ENCODE measurements at regions not wholly inside any gene's neighbourhood (a gene's known extent, or its start where the extent isn't known, plus 50 kb on each side); places are given as distances from the start of the nearest gene placed in this dataset.

GRCh38 chr2:138122891-138123290 is 158.6 kb downstream of the HNMT start:
- TF ChIP-seq, protein P1, sequence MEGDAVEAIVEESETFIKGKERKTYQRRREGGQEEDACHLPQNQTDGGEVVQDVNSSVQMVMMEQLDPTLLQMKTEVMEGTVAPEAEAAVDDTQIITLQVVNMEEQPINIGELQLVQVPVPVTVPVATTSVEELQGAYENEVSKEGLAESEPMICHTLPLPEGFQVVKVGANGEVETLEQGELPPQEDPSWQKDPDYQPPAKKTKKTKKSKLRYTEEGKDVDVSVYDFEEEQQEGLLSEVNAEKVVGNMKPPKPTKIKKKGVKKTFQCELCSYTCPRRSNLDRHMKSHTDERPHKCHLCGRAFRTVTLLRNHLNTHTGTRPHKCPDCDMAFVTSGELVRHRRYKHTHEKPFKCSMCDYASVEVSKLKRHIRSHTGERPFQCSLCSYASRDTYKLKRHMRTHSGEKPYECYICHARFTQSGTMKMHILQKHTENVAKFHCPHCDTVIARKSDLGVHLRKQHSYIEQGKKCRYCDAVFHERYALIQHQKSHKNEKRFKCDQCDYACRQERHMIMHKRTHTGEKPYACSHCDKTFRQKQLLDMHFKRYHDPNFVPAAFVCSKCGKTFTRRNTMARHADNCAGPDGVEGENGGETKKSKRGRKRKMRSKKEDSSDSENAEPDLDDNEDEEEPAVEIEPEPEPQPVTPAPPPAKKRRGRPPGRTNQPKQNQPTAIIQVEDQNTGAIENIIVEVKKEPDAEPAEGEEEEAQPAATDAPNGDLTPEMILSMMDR (IDR thresholded peaks at IDR 0.05; ENCODE audit: low read depth, low read length), result no peak
- TF ChIP-seq POLR2A (IDR thresholded peaks at IDR 0.05; ENCODE audit: extremely low read depth, insufficient read length), result no peak
- TF ChIP-seq MYC (IDR thresholded peaks at IDR 0.05; ENCODE audit: low read depth, low read length), result no peak
